Muscle of arm (tissue), 1 donor: ENCODE measurements at regions not wholly inside any gene's neighbourhood (a gene's known extent, or its start where the extent isn't known, plus 50 kb on each side); places are given as distances from the start of the nearest gene placed in this dataset.
"Not testable (repeated sequence)": the region's sequence is repeated elsewhere in the genome, so short reads cannot be mapped to it uniquely, and the experiment has no call there.

Source experiments
- DNase-seq: peaks from one replicate; pipeline ENCODE4 v3.0.0-alpha.2; 2013

DNA sequence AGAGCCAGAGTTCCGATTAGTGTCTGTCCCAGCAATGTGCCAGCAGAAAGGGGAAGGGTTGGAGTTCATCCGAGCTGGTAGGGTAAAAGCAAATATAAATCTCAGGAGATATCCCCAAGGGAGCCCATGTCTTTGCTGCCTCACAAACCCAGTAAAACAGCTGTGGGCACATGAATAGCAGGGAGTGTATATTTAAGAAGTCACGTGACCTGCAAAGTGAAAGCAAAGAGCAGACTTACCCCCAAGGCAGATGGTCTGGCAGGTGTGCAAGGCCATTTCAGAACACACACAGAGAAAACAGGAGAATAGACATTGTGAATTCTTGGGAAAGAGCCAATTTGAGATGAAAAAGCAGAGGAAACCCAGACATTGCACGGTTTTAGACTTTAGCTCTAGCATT lies 653.4 kb downstream of the TGIF2LX start:
- not testable (repeated sequence) for DNase-seq

DNA sequence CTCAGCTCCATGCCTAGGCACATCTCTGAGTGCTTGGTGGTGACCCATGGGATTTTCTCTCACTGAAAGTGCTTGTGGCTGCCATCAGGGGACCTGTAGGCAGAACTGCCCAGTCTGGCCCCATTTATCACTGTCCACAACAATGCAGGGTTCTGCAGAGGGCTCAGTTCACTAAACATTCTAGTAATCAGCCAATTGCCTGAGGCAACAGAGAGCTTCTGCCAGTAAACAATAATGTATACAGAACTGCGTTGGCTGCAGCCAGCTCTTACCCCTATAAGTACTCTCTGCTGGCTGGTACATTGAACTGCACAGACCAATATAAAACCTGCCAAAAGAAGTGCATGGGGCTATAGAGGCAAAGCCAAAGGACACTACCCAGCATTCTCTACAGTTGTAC lies 680.2 kb downstream of the TGIF2LX start:
- DNase-seq = not testable (repeated sequence)

DNA sequence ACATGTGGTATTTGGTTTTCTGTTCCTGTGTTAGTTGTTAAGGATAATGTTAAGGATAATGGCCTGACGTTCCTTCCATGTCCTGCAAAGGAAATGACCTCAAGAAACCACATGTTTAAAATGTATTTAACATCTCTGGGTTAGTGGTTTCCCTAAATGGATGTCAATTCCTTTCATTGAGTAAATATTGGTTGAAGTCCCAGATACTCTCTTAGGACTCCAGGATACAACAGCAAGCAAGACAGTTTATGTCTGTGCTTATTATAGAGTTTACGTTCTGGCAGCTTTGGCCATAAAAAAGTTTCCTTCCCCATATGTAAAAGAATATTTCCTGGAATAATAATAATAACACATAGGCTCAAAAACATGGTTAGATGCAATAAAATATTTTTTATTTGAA lies 684.0 kb downstream of the TGIF2LX start:
- DNase-seq = peak; percentile 21

DNA sequence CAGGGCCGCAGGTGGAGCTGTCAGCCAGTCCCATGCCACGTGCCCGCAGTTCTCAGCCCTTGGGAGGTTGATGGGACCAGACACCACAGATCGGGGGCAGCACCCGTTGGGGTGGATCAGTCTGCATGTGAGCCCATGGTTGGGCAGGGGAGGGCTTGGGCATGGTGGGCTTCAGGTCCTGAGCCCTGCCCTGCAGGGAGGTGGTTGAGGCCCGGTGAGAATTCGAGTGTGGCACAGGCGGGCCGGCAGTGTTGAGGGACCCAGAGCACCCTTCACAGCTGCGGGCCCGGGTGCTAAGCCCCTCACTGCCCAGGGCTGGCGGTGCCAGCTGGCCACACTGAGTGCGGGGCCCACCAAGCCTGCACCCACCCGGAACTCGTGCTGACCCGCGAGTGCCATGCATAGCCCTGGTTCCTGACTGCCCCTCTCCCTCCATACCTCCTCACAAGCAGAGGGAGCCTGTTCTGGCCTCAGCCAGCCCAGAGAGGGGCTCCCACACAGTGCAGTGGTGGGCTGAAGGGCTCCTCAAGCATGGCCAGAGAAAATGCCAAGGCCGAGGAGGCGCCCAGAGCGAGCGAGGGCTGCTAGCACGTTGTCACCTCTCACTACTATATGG lies 696.1 kb downstream of the TGIF2LX start:
- no peak for DNase-seq

DNA sequence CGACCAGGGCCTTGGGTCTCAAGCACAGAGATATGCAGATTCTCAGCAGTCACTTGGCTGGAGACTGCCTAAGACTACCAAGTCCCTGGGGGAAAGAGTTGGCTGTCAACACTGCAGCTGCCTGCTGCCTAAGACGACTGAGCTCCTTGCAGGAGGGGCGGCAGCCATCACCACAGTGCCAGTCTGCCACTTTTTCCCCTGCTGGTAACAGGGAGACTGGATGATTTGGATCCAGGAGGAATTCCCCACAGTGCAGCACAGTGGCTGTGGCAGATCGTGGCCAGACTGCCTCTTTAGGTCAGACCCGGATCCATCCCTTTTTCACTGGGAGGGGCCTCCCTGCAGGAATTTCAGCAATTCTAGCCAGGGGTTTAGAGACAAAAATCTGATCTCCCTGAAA lies 743.5 kb downstream of the TGIF2LX start:
- not testable (repeated sequence) for DNase-seq

DNA sequence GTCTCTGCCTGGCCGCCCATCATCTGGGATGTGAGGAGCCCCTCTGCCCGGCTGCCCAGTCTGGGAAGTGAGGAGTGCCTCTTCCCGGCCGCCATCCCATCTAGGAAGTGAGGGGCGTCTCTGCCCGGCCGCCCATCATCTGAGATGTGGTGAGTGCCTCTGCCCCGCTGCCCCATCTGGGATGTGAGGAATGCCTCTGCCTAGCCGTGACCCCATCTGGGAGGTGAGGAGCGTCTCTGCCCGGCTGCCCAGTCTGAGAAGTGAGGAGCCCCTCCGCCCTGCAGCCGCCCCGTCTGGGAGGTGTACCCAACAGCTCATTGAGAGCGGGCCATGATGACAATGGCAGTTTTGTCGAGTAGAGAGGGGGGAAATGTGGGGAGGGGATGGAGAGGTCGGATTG lies 721.1 kb upstream of the PABPC5 start:
- not testable (repeated sequence) for DNase-seq

DNA sequence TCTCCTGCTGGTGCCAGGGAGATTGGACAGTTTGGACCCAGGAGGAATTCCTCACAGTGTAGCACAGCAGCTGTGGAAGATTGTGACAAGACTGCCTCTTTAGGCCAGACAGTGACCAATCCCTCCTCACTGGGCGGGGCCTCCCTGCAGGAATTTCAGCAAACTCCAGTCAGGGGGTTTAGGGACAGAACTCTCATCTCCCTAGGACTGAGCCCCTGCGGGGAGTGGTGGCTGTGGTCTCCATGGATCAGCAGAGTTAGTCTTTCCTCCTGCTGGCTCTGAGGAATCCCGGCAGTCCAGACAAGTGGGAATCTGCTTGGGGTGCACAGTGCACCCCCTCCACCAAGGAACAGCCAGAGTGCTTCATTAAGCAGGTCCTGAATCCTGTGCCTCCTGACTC lies 697.1 kb upstream of the PABPC5 start:
- DNase-seq = not testable (repeated sequence)

DNA sequence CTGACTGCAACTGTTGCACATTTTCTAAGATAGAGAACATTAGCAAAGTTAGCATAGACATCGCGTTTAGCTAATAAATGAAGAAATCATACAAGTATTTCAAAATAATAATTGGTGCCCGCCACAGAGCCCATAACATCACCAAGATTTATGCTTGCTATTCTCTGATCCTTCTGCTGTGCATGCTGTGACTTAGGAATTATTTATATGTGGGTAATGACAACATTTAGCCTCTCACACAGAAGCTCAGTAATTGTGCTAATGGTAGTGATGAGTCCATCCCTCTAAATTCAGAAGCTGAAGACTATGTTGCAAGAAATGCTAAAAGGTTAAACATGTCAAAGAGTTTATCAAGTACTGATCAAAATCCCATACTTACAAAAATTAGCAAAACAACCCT lies 677.0 kb upstream of the PABPC5 start:
- DNase-seq = not testable (repeated sequence)

DNA sequence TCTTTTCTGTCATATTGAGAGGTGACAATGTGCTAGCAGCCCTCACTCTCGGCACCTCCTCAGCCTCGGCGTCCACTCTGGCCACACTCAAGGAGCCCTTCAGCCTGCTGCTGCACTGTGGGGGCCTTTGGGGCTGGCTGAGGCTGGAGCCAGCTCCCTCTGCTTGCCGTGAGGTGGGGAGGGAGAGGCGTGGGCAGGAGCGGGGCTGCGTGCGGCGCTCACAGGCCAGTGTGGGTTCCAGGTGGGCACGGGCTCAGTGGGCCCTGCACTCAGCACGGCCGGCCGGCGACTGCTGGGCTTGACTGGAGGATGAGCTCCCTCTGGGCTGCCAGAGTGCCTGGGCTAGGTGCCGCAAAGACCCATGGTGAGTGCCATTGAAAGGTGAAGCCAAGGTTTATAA lies 669.2 kb upstream of the PABPC5 start:
- not testable (repeated sequence) for DNase-seq

DNA sequence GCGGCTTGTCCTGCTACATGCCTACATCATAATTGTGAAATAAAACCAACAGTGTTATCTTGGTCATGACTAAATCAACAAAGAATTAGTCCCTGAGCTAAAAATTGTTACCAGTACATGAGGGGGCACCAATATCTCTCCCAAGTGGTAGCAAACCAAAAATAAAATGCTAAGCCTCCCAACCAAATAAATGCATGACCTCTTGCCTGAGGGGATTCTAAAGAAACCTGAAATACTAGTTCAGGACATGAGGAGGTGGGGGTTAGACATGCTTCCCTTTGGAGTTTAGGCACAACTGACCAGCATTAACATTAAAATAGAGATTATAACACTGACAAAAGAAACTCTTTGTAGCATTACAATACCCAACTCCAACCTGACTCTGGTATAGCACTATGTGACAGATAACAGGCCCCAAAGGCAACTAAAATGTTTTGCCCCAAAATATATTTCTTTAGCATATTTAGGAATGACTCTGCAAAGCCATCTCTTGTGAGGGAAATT lies 654.3 kb upstream of the PABPC5 start:
- not testable (repeated sequence) for DNase-seq
